HL-60 (cell line): ENCODE measurements at regions not wholly inside any gene's neighbourhood (a gene's known extent, or its start where the extent isn't known, plus 50 kb on each side); places are given as distances from the start of the nearest gene placed in this dataset.

Source experiments
- DNase-seq, 2 experiments: peaks; one replicate each; pipeline ENCODE4 v3.0.0-alpha.2; 2010 to 2020; ENCODE audit warnings: low read depth in 1 of 2, low spot score in 1 of 2
- H3K27ac ChIP-seq: fragments of 250-450 bp; sonication (Bioruptor Pico); replicated peaks from 2 replicates; pipeline ENCODE4 v1.5.1; 2020; ENCODE audit warnings: mild to moderate bottlenecking, moderate library complexity
- H3K27me3 ChIP-seq: fragments of 250-450 bp; sonication (Bioruptor Pico); 2 replicates; pipeline ENCODE4 v1.5.1; 2021; ENCODE audit warnings: mild to moderate bottlenecking, moderate library complexity; ENCODE audit not compliant: insufficient read depth, poor library complexity, severe bottlenecking
- H3K4me3 ChIP-seq: replicated peaks from 2 replicates; pipeline ENCODE4 v1.5.1; 2011; ENCODE audit warnings: mild to moderate bottlenecking, control low read depth, low read length; ENCODE audit not compliant: insufficient read depth
- CTCF ChIP-seq: IDR thresholded peaks from one replicate; pipeline ENCODE4 v1.5.1; 2011; ENCODE audit warnings: low read length, control low read depth, inconsistent platforms; ENCODE audit not compliant: insufficient read depth
- GABPA ChIP-seq: IDR thresholded peaks from 2 replicates; pipeline ENCODE4 v1.6.1; 2012; ENCODE audit warnings: low read depth
- POLR2AphosphoS5 ChIP-seq: IDR thresholded peaks from 2 replicates; pipeline ENCODE4 v1.6.1; 2012; ENCODE audit warnings: low read depth
- REST ChIP-seq: IDR thresholded peaks from 2 replicates; pipeline ENCODE4 v1.6.1; 2012; ENCODE audit warnings: low read depth; ENCODE audit not compliant: insufficient replicate concordance
- SPI1 ChIP-seq: IDR thresholded peaks from 2 replicates; pipeline ENCODE4 v1.6.1; 2012; ENCODE audit warnings: low read depth, mild to moderate bottlenecking, borderline replicate concordance

GRCh38 chr16:74218871-74219270 is 77.7 kb upstream of the PSMD7 start:
- no peak for DNase-seq
- TF ChIP-seq SPI1, result no peak
- TF ChIP-seq CTCF, result no peak
- TF ChIP-seq POLR2AphosphoS5, result no peak
- no peak for TF ChIP-seq REST
- Histone ChIP-seq H3K4me3 (no peak overlapping the region), H3K27ac (no peak overlapping the region), H3K27me3 (no peaks in the 10 kb centered on the region)

- H3K4me3 ChIP-seq, result no peak overlapping the region
- DNase-seq, result no peak
- H3K27ac ChIP-seq, result no peak overlapping the region
- TF ChIP-seq REST (no peak), SPI1 (no peak), POLR2AphosphoS5 (no peak), CTCF (no peak), GABPA (no peak)
- no peaks in the 10 kb centered on the region for H3K27me3 ChIP-seq
These were observed 80.3 kb upstream of the PSMD7 start for GRCh38 chr16:74216319-74216718.

- Histone ChIP-seq H3K27ac (no peak overlapping the region), H3K27me3 (no peaks in the 10 kb centered on the region), H3K4me3 (no peak overlapping the region)
- no peak for DNase-seq
- no peak for TF ChIP-seq POLR2AphosphoS5
- TF ChIP-seq REST, result no peak
- TF ChIP-seq GABPA, result no peak
- TF ChIP-seq CTCF, result no peak
- TF ChIP-seq SPI1, result no peak
These were observed 81.4 kb upstream of the PSMD7 start for GRCh38 chr16:74215249-74215648.
